Tibial nerve (tissue), 4 donors: ENCODE measurements at regions not wholly inside any gene's neighbourhood (a gene's known extent, or its start where the extent isn't known, plus 50 kb on each side); places are given as distances from the start of the nearest gene placed in this dataset.

Source experiments
- CTCF ChIP-seq, 5 experiments: fragments of 200-600 bp in 3 of 5; fragments of 450-650 bp in 2 of 5; sonication (generic) in 3 of 5; IDR thresholded peaks; one replicate each; pipeline ENCODE4 v1.5.1; 2016 to 2019; ENCODE audit warnings: antibody characterized with exemption in 5 of 5, mild to moderate bottlenecking in 3 of 5, moderate library complexity in 2 of 5
- EP300 ChIP-seq, 2 donors: sonication (generic); formaldehyde crosslinking; IDR thresholded peaks; one replicate each; pipeline ENCODE4 v1.6.1; 2017; ENCODE audit warnings: antibody characterized with exemption in 2 of 2, mild to moderate bottlenecking in 1 of 2
- POLR2A ChIP-seq, 2 donors: fragments of 450-650 bp; IDR thresholded peaks; one replicate each; pipeline ENCODE4 v1.6.1; 2017; ENCODE audit warnings: antibody characterized with exemption in 2 of 2, mild to moderate bottlenecking in 2 of 2, moderate library complexity in 2 of 2

DNA sequence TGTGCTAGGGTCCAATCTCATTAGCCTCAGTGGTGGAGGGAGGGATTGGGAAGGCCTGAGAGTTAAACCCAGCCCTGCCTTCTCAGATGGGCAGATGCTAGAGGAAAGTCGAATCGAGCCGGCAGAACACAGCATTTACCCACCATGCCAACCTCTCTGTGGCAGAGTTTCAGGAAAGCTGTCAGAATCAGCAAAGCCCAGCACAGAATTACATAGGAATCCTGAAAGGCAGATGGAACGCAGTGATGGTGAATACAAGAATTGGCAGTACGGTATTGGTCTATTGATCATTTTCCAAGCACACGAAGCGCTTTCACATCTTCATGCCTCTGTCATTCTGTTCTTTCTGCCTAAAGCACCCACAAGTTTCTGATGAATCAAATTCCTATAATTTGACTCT is 417.7 kb upstream of the RBMS3 start:
- TF ChIP-seq EP300 (IDR thresholded peaks at IDR 0.05) (no peak), POLR2A (IDR thresholded peaks at IDR 0.05) (no peak), CTCF (IDR thresholded peaks at IDR 0.05) (no peak)
